Left lung (tissue), 4 donors: ENCODE measurements at regions not wholly inside any gene's neighbourhood (a gene's known extent, or its start where the extent isn't known, plus 50 kb on each side); places are given as distances from the start of the nearest gene placed in this dataset.
"Not testable (repeated sequence)": the region's sequence is repeated elsewhere in the genome, so short reads cannot be mapped to it uniquely, and the experiment has no call there.

Experiments used
- ATAC-seq: fragments of 200-7000 bp; cut with Tn5 transposase; one replicate; pipeline ENCODE4 v1.9.1; 2020; ENCODE audit warnings: moderate library complexity
- DNase-seq, 4 donors: peaks; one replicate each; pipeline ENCODE4 v3.0.0-alpha.2; 2013 to 2020
- H3K27ac ChIP-seq, 2 donors: fragments of 200-600 bp; sonication (generic) in 1 of 2; one replicate each; pipeline versions ENCODE4 v1.5.0 to v1.8.0; 2020 to 2021
- H3K27me3 ChIP-seq, 2 donors: fragments of 200-600 bp; sonication (generic) in 1 of 2; one replicate each; pipeline versions ENCODE4 v1.5.0 to v1.8.0; 2020 to 2021
- H3K36me3 ChIP-seq, 2 donors: fragments of 200-600 bp; sonication (generic) in 1 of 2; one replicate each; pipeline versions ENCODE4 v1.5.0 to v1.8.0; 2020 to 2021
- H3K4me1 ChIP-seq, 2 donors: fragments of 200-600 bp; one replicate each; pipeline ENCODE4 v1.8.0; 2021
- H3K4me3 ChIP-seq, 2 donors: fragments of 200-600 bp; sonication (generic) in 1 of 2; one replicate each; pipeline versions ENCODE4 v1.5.0 to v1.8.0; 2020 to 2021; ENCODE audit warnings: mild to moderate bottlenecking in 1 of 2
- H3K9me3 ChIP-seq, 2 donors: fragments of 200-600 bp; sonication (generic) in 1 of 2; one replicate each; pipeline versions ENCODE4 v1.5.0 to v1.8.0; 2020 to 2021
- CTCF ChIP-seq, 2 donors: fragments of 200-600 bp; sonication (generic) in 1 of 2; IDR thresholded peaks; one replicate each; pipeline versions ENCODE4 v1.5.0 to v1.8.0; 2021; ENCODE audit warnings: antibody characterized with exemption in 2 of 2
- intact Hi-C, 2 donors: fragments of 100-400 bp; cut with DNase I; formaldehyde crosslinking; loops; one replicate each; pipeline versions ENCODE4 v1.11.2 to v1.14.2; 2022
- donor health status: DM: no; HTN: yes; CAD: no.
- donor health status: DM: no; HTN: no; CAD: no.

GRCh38 chrX:53794181-53794580, 107.7 kb upstream of the HUWE1 start:
- H3K36me3 ChIP-seq: no peaks in the 10 kb centered on the region
- ATAC-seq: no peak
- no peak for DNase-seq
- H3K27me3 ChIP-seq: no peaks in the 10 kb centered on the region
- intact Hi-C loops: no loop called here
- no peaks in the 10 kb centered on the region for H3K9me3 ChIP-seq
- no peak for TF ChIP-seq CTCF (IDR thresholded peaks at IDR 0.05)
- no peak overlapping the region for H3K4me3 ChIP-seq
- no peaks in the 10 kb centered on the region for H3K4me1 ChIP-seq
- H3K27ac ChIP-seq: no peak overlapping the region

- intact Hi-C loops: no loop called here
- TF ChIP-seq CTCF (IDR thresholded peaks at IDR 0.05): no peak
- no peaks in the 10 kb centered on the region for H3K4me1 ChIP-seq
- no peaks in the 10 kb centered on the region for H3K9me3 ChIP-seq
- ATAC-seq (no peak), DNase-seq (no peak)
- H3K27ac ChIP-seq: no peak overlapping the region
- no peaks in the 10 kb centered on the region for H3K27me3 ChIP-seq
- H3K36me3 ChIP-seq: no peaks in the 10 kb centered on the region
- H3K4me3 ChIP-seq: no peak overlapping the region
Observed at GRCh38 chrX:53768865-53769264, 82.3 kb upstream of the HUWE1 start.

GRCh38 chrX:53768451-53768850, 81.9 kb upstream of the HUWE1 start:
- ATAC-seq: no peak
- intact Hi-C loops: no loop called here
- no peak overlapping the region for H3K27ac ChIP-seq
- H3K36me3 ChIP-seq: no peaks in the 10 kb centered on the region
- no peak for DNase-seq
- no peaks in the 10 kb centered on the region for H3K27me3 ChIP-seq
- TF ChIP-seq CTCF (IDR thresholded peaks at IDR 0.05): no peak
- no peaks in the 10 kb centered on the region for H3K9me3 ChIP-seq
- no peak overlapping the region for H3K4me3 ChIP-seq
- no peaks in the 10 kb centered on the region for H3K4me1 ChIP-seq

- Histone ChIP-seq H3K27ac (no peak overlapping the region), H3K9me3 (no peaks in the 10 kb centered on the region), H3K4me1 (no peaks in the 10 kb centered on the region), H3K4me3 (no peak overlapping the region), H3K36me3 (no peaks in the 10 kb centered on the region), H3K27me3 (no peaks in the 10 kb centered on the region)
- TF ChIP-seq CTCF (IDR thresholded peaks at IDR 0.05): no peak
- no peak for DNase-seq
- ATAC-seq: no peak
- intact Hi-C loops: no loop called here
Observed at GRCh38 chrX:53767544-53767943, 81.0 kb upstream of the HUWE1 start.

GRCh38 chrX:53757181-53757580, 70.7 kb upstream of the HUWE1 start:
- H3K27ac ChIP-seq, H3K4me1 ChIP-seq, H3K27me3 ChIP-seq, DNase-seq, H3K9me3 ChIP-seq, H3K4me3 ChIP-seq, H3K36me3 ChIP-seq, ATAC-seq, intact Hi-C loops: not testable (repeated sequence)

- no peaks in the 10 kb centered on the region for H3K36me3 ChIP-seq
- no peak overlapping the region for H3K4me3 ChIP-seq
- intact Hi-C loops: no loop called here
- ATAC-seq: no peak
- no peaks in the 10 kb centered on the region for H3K9me3 ChIP-seq
- no peaks in the 10 kb centered on the region for H3K4me1 ChIP-seq
- H3K27ac ChIP-seq: no peak overlapping the region
- H3K27me3 ChIP-seq: no peaks in the 10 kb centered on the region
- no peak for DNase-seq
- no peak for TF ChIP-seq CTCF (IDR thresholded peaks at IDR 0.05)
Observed at GRCh38 chrX:53746718-53747117, 60.2 kb upstream of the HUWE1 start.
